Activated T-helper 1 cell treated with anti-CD3 and anti-CD28 coated beads, Interleukin-12 subunit alpha, Interleukin-12 subunit beta, Interleukin-2, Interleukin-4 antibody, amounts not matched to agents 30 ng/mL and 10 ng/mL and 1 ng/mL, durations not matched to agents 14 hours and 24 hours and 36 hours (primary cell): ENCODE measurements at regions not wholly inside any gene's neighbourhood (a gene's known extent, or its start where the extent isn't known, plus 50 kb on each side); places are given as distances from the start of the nearest gene placed in this dataset.
"Not testable (repeated sequence)": the region's sequence is repeated elsewhere in the genome, so short reads cannot be mapped to it uniquely, and the experiment has no call there.

ENCODE experiments used
- DNase-seq: peaks from one replicate; pipeline ENCODE4 v3.0.0; 2021; ENCODE audit warnings: low spot score
- H3K27ac Mint-ChIP-seq: one replicate; pipeline ENCODE4 v1.8.0; 2021; ENCODE audit warnings: mild to moderate bottlenecking, mixed read lengths
- H3K27me3 Mint-ChIP-seq: one replicate; pipeline ENCODE4 v1.8.0; 2022; ENCODE audit warnings: mild to moderate bottlenecking, moderate library complexity, mixed read lengths; ENCODE audit not compliant: insufficient read depth
- H3K36me3 Mint-ChIP-seq: one replicate; pipeline ENCODE4 v1.8.0; 2021; ENCODE audit warnings: low read depth, mixed read lengths
- H3K4me1 Mint-ChIP-seq: one replicate; pipeline ENCODE4 v1.8.0; 2021; ENCODE audit warnings: low read depth, mixed read lengths
- H3K4me3 Mint-ChIP-seq: one replicate; pipeline ENCODE4 v1.8.0; 2021; ENCODE audit warnings: mild to moderate bottlenecking, moderate library complexity, mixed read lengths
- H3K9me3 Mint-ChIP-seq: one replicate; pipeline ENCODE4 v1.8.0; 2021; ENCODE audit warnings: mixed read lengths
- intact Hi-C: fragments of 100-400 bp; cut with micrococcal nuclease; formaldehyde crosslinking; loops from one replicate; pipeline ENCODE4 v1.15.1; 2024

- not testable (repeated sequence) for DNase-seq, H3K4me1 Mint-ChIP-seq, H3K4me3 Mint-ChIP-seq, H3K9me3 Mint-ChIP-seq, H3K27ac Mint-ChIP-seq, H3K27me3 Mint-ChIP-seq, H3K36me3 Mint-ChIP-seq
- intact Hi-C loops: loop anchor here (2.0 kb wide), 1 partner anchor 1203 kb away; no protein-coding TSS in a partner anchor
Measured at GRCh38 chr21:28051649-28052048, 941.0 kb downstream of the LTN1 start.

- H3K27ac Mint-ChIP-seq, H3K36me3 Mint-ChIP-seq, H3K4me1 Mint-ChIP-seq, H3K4me3 Mint-ChIP-seq, DNase-seq, H3K27me3 Mint-ChIP-seq, intact Hi-C loops: not testable (repeated sequence)
- peaks cover 16% of the 10 kb centered on the region for H3K9me3 Mint-ChIP-seq
Measured at GRCh38 chr21:28035692-28036091, 957.0 kb downstream of the LTN1 start.

- H3K27ac Mint-ChIP-seq, H3K27me3 Mint-ChIP-seq, H3K36me3 Mint-ChIP-seq, H3K4me1 Mint-ChIP-seq, H3K4me3 Mint-ChIP-seq, DNase-seq, intact Hi-C loops: not testable (repeated sequence)
- peaks cover 18% of the 10 kb centered on the region for H3K9me3 Mint-ChIP-seq
Measured at GRCh38 chr21:28034916-28035315, 957.8 kb downstream of the LTN1 start.

GRCh38 chr21:28034334-28034733 is 958.3 kb downstream of the LTN1 start:
- H3K4me1 Mint-ChIP-seq, H3K27ac Mint-ChIP-seq, DNase-seq, H3K36me3 Mint-ChIP-seq, H3K27me3 Mint-ChIP-seq, intact Hi-C loops, H3K4me3 Mint-ChIP-seq: not testable (repeated sequence)
- H3K9me3 Mint-ChIP-seq: peaks cover 20% of the 10 kb centered on the region

- H3K27me3 Mint-ChIP-seq, H3K27ac Mint-ChIP-seq, H3K4me3 Mint-ChIP-seq, intact Hi-C loops, H3K4me1 Mint-ChIP-seq, H3K36me3 Mint-ChIP-seq, DNase-seq: not testable (repeated sequence)
- peaks cover 23% of the 10 kb centered on the region for H3K9me3 Mint-ChIP-seq
Measured at GRCh38 chr21:28032652-28033051, 960.0 kb downstream of the LTN1 start.

- H3K9me3 Mint-ChIP-seq: peaks cover 23% of the 10 kb centered on the region
- intact Hi-C loops, H3K4me3 Mint-ChIP-seq, H3K27ac Mint-ChIP-seq, H3K4me1 Mint-ChIP-seq, H3K27me3 Mint-ChIP-seq, DNase-seq, H3K36me3 Mint-ChIP-seq: not testable (repeated sequence)
Measured at GRCh38 chr21:28031066-28031465, 961.6 kb downstream of the LTN1 start.

DNA sequence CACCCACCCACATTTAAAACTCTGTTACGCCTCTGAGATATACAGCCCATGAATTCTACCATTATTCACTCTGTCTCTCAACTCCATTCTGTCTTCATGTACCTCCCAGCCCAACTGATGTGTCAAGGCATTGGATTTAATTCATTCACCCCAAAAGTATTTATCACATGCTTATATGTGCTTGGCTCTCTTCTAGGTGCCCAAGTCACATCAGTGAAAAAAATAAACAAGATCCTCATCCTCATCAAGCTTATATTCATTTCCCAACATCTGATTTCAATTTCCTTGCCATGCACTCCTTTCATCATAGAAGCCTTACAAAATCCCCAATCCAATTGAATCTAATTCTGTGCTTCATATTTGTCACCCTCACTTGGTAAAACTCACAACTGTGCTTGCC is 967.6 kb downstream of the LTN1 start:
- H3K27ac Mint-ChIP-seq: no peak overlapping the region
- no peaks in the 10 kb centered on the region for H3K4me1 Mint-ChIP-seq
- H3K36me3 Mint-ChIP-seq: no peaks in the 10 kb centered on the region
- peaks cover 5% of the 10 kb centered on the region for H3K9me3 Mint-ChIP-seq
- intact Hi-C loops: no loop called here
- H3K4me3 Mint-ChIP-seq: no peak overlapping the region
- no peak for DNase-seq
- H3K27me3 Mint-ChIP-seq: no peaks in the 10 kb centered on the region

- Mint-ChIP-seq H3K4me3 (no peak overlapping the region), H3K36me3 (no peaks in the 10 kb centered on the region), H3K9me3 (no peaks in the 10 kb centered on the region), H3K27me3 (no peaks in the 10 kb centered on the region), H3K27ac (no peak overlapping the region), H3K4me1 (no peaks in the 10 kb centered on the region)
- DNase-seq: no peak
- intact Hi-C loops: no loop called here
Measured at GRCh38 chr21:28018741-28019669, 973.7 kb downstream of the LTN1 start.

DNA sequence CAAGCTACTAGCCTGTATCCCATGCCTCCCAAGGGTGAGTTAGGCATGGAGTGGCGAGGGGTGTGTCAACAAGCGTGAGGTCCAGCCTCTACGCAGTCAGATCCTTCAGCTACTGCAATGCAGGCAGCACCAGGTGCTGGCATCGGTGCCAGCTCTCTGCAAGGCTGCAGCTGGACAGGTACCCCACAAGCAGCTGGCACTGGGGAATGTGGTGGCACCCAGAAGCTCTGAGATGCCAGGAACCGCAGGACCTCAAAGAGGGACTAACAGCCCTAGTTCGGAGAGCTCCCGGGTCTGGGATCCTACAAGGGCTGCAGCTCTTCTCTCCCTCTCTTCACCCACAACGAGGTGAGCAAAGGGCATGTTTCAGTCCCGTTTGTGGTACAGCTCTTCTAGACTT is 974.5 kb downstream of the LTN1 start:
- DNase-seq: no peak
- Mint-ChIP-seq H3K9me3 (no peaks in the 10 kb centered on the region), H3K27ac (no peak overlapping the region), H3K4me3 (no peak overlapping the region), H3K27me3 (no peaks in the 10 kb centered on the region), H3K36me3 (no peaks in the 10 kb centered on the region), H3K4me1 (no peaks in the 10 kb centered on the region)
- intact Hi-C loops: no loop called here

DNA sequence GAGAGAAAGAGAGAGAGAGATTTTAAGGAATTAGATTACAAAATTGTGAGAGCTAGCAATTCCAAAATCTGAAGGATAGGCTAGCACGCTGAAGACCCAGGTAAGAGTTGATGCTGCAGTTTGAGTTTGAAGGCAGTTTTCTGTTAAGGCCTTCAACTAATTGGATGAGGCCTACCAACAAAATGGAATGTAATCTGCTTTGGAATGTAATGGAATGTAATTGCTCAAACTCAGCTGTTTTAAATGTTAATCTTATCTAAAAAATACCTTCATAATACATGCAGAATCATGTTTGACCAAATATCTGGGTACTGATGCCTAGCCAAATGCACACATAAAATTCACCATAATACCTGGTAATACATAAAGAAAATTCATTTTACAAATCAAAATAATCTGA is 976.1 kb downstream of the LTN1 start:
- H3K27me3 Mint-ChIP-seq: no peaks in the 10 kb centered on the region
- H3K4me3 Mint-ChIP-seq: no peak overlapping the region
- no peak overlapping the region for H3K27ac Mint-ChIP-seq
- DNase-seq: no peak
- H3K9me3 Mint-ChIP-seq: no peaks in the 10 kb centered on the region
- intact Hi-C loops: no loop called here
- no peaks in the 10 kb centered on the region for H3K4me1 Mint-ChIP-seq
- no peaks in the 10 kb centered on the region for H3K36me3 Mint-ChIP-seq

DNA sequence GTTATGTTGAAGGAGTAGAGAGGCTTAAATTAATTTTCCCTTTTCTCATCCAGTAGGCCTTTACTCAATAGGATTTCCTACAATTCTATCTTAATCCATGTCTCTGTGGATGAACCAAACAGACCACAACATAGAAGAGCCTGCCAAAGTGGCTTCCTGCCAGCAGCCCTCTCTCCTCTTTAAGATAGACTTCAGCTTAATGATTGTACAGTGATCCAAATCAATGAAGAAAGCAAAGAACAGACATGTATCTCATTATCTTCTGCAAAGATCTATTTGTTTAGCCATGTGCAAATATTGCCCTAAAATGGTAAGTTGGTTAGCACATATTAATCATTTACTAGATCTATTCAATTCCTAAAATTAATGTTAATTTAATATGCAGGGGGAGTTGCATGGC is 979.6 kb downstream of the LTN1 start:
- H3K27ac Mint-ChIP-seq, H3K4me3 Mint-ChIP-seq, H3K9me3 Mint-ChIP-seq, DNase-seq, H3K4me1 Mint-ChIP-seq, H3K36me3 Mint-ChIP-seq, intact Hi-C loops, H3K27me3 Mint-ChIP-seq: not testable (repeated sequence)

DNA sequence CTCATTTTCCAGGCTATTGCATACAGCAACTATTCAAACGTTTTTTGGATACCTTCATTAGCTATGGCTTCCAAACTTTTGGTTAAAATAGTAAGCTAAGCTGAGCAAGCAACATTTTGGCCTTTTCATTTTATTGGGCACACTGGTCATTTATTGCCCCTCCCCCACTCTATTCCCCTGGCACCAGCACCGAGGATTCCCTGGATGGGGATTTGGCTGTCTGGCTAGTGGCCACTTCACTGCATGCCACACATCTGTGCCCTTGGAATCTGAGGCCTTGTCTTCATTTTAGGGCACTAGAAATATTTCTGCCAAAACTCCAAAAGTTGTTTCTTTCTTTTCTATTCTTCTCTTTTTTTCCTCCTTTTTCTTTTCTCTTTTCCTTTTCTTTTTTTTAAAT is 980.7 kb downstream of the LTN1 start:
- H3K9me3 Mint-ChIP-seq, H3K4me3 Mint-ChIP-seq, H3K27me3 Mint-ChIP-seq, H3K36me3 Mint-ChIP-seq, H3K27ac Mint-ChIP-seq, DNase-seq, H3K4me1 Mint-ChIP-seq, intact Hi-C loops: not testable (repeated sequence)

DNA sequence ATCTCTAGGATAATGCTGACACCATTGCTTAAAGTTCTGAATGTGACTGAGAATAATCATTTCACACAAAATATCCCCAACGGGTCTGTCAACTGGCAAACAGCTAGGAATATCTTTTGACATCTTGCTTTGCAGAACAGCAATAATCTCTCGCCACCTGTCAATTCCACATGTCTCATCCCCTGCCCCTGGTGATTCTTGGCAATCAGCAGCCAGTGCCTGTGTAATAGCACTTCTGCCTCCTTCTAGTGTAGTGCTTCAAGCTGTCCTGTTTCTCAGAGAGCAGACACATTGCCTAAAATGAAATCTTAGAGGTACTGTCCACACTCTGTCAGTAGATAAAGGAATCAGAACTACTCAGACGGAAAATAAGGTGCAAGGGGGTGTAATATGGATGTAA is 984.4 kb downstream of the LTN1 start:
- H3K27me3 Mint-ChIP-seq, DNase-seq, H3K27ac Mint-ChIP-seq, H3K9me3 Mint-ChIP-seq, H3K4me3 Mint-ChIP-seq, H3K4me1 Mint-ChIP-seq, H3K36me3 Mint-ChIP-seq, intact Hi-C loops: not testable (repeated sequence)

GRCh38 chr21:28003627-28004026 is 989.0 kb downstream of the LTN1 start:
- H3K36me3 Mint-ChIP-seq: not testable (repeated sequence)

More at GRCh38 chr21:28003627-28004026, 989.0 kb downstream of the LTN1 start:
- H3K4me3 Mint-ChIP-seq, H3K27me3 Mint-ChIP-seq, H3K9me3 Mint-ChIP-seq, DNase-seq, H3K27ac Mint-ChIP-seq, intact Hi-C loops, H3K4me1 Mint-ChIP-seq: not testable (repeated sequence)
